ENCODE measurements at regions not wholly inside any gene's neighbourhood (a gene's known extent, or its start where the extent isn't known, plus 50 kb on each side); places are given as distances from the start of the nearest gene placed in this dataset.

- WGBS, result 74% methylated on average over 4 of the region's 4 CpGs
- intact Hi-C loops (cut with DNase I), result no loop called here
- no peaks in the 10 kb centered on the region for H3K4me1 ChIP-seq (ENCODE audit: control insufficient read depth, insufficient read depth, low read length)
- ATAC-seq (no peak), DNase-seq (no peak)
- no peaks in the 10 kb centered on the region for H3K27me3 ChIP-seq (ENCODE audit: control insufficient read depth, insufficient read depth)
- no peaks in the 10 kb centered on the region for H3K9me3 ChIP-seq (ENCODE audit: control insufficient read depth, low read length)
- no peak overlapping the region for H3K4me3 ChIP-seq (ENCODE audit: low read length)
- no peak overlapping the region for H3K27ac ChIP-seq (ENCODE audit: low read length)
These were observed 51.4 kb upstream of the NPVF start for GRCh38 chr7:25279705-25280104.

DNA sequence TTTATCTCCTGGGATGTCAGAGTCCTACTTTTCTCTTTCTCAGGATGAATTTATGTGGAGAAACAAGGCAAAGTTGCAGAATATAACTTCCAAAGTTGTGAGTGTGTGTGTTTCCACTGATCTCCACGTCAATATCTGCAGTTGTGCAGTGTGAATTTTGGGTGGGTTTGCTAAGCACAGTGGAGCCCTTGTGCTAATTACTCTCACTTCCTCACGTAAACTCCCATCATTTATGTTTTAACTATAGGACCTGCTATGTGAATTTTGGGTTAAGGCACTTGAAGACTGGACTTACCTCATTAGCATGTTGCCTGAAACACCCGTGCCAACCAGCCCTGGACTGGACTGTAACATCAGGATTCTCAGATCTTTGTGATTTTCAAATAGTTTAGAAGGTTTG lies 51.9 kb upstream of the NPVF start:
- Histone ChIP-seq H3K9me3 (ENCODE audit: control insufficient read depth, low read length) (no peaks in the 10 kb centered on the region), H3K4me3 (ENCODE audit: low read length) (no peak overlapping the region), H3K4me1 (ENCODE audit: control insufficient read depth, insufficient read depth, low read length) (no peaks in the 10 kb centered on the region), H3K27me3 (ENCODE audit: control insufficient read depth, insufficient read depth) (no peaks in the 10 kb centered on the region), H3K27ac (ENCODE audit: low read length) (no peak overlapping the region)
- intact Hi-C loops (cut with DNase I), result no loop called here
- ATAC-seq, result no peak
- DNase-seq, result no peak
- WGBS, result 82% methylated on average over 3 of the region's 3 CpGs

DNA sequence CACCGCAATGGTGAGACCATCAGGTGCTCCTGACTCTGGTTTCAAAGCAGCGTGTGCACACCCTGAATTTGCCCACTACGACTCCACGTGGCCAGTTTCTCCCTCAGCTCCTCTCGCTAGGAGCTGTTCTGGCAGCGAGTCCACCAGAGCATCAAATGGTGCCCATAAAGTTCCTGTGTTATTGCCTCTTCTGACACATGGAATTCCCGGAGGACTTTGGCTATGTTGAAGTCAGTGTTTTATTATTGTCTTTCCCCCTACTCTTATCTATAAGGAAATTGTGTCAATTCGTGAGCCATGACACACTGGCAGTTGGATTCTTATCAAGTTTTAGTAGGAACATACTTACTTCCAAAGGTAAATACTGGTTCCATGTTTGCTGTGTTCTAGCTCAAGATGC lies 53.9 kb upstream of the NPVF start:
- no peaks in the 10 kb centered on the region for H3K4me1 ChIP-seq (ENCODE audit: control insufficient read depth, insufficient read depth, low read length)
- H3K27ac ChIP-seq (ENCODE audit: low read length), result no peak overlapping the region
- H3K27me3 ChIP-seq (ENCODE audit: control insufficient read depth, insufficient read depth), result no peaks in the 10 kb centered on the region
- no peaks in the 10 kb centered on the region for H3K9me3 ChIP-seq (ENCODE audit: control insufficient read depth, low read length)
- 80% methylated on average over 8 of the region's 8 CpGs for WGBS
- no peak for DNase-seq
- intact Hi-C loops (cut with DNase I), result no loop called here
- no peak overlapping the region for H3K4me3 ChIP-seq (ENCODE audit: low read length)
- ATAC-seq, result no peak

DNA sequence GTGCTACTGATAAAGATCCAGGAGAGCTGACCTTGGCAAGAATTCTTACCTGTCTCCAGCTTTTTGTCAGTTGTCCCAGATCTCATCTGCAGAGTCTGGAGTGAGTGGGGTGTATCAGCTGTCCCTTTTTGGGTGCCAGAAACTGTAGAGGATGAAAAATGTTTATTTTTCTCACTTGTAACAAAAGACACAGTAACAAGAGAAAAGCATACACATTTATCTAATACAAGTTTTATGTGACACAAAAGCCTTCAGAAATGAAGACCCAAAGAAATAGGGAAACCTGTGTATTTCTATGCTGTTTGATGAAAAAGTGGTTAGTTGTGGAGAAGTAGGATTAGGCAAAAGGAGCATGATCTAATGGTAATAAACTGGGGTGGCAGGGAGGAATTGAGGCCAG lies 58.5 kb upstream of the NPVF start:
- DNase-seq, result no peak

GRCh38 chr7:25287291-25287690 lies 59.0 kb upstream of the NPVF start:
- Histone ChIP-seq H3K27ac (ENCODE audit: low read length) (no peak overlapping the region), H3K27me3 (ENCODE audit: control insufficient read depth, insufficient read depth) (no peaks in the 10 kb centered on the region), H3K4me3 (ENCODE audit: low read length) (no peak overlapping the region), H3K9me3 (ENCODE audit: control insufficient read depth, low read length) (no peaks in the 10 kb centered on the region), H3K4me1 (ENCODE audit: control insufficient read depth, insufficient read depth, low read length) (no peaks in the 10 kb centered on the region)
- intact Hi-C loops (cut with DNase I), result no loop called here
- DNase-seq (no peak), ATAC-seq (no peak)
- 93% methylated on average over 6 of the region's 6 CpGs for WGBS

More for the DNA sequence above, 58.5 kb upstream of the NPVF start:
- Histone ChIP-seq H3K9me3 (ENCODE audit: control insufficient read depth, low read length) (no peaks in the 10 kb centered on the region), H3K27ac (ENCODE audit: low read length) (no peak overlapping the region), H3K4me1 (ENCODE audit: control insufficient read depth, insufficient read depth, low read length) (no peaks in the 10 kb centered on the region), H3K27me3 (ENCODE audit: control insufficient read depth, insufficient read depth) (no peaks in the 10 kb centered on the region), H3K4me3 (ENCODE audit: low read length) (no peak overlapping the region)
- intact Hi-C loops (cut with DNase I), result no loop called here
- no peak for ATAC-seq

- no peaks in the 10 kb centered on the region for H3K4me1 ChIP-seq (ENCODE audit: control insufficient read depth, insufficient read depth, low read length)
- peak in 1 of 3 donors; percentile 27 for DNase-seq
- intact Hi-C loops (cut with DNase I), result no loop called here
- H3K4me3 ChIP-seq (ENCODE audit: low read length), result no peak overlapping the region
- ATAC-seq, result peak in 1 of 2 donors; percentile 40
- no peak overlapping the region for H3K27ac ChIP-seq (ENCODE audit: low read length)
- WGBS, result 63% methylated on average over 6 of the region's 6 CpGs
- no peaks in the 10 kb centered on the region for H3K27me3 ChIP-seq (ENCODE audit: control insufficient read depth, insufficient read depth)
- H3K9me3 ChIP-seq (ENCODE audit: control insufficient read depth, low read length), result no peaks in the 10 kb centered on the region
These were observed 60.4 kb upstream of the NPVF start for GRCh38 chr7:25288556-25289307.

GRCh38 chr7:25289518-25289917 lies 61.2 kb upstream of the NPVF start:
- Histone ChIP-seq H3K27ac (ENCODE audit: low read length) (no peak overlapping the region), H3K9me3 (ENCODE audit: control insufficient read depth, low read length) (no peaks in the 10 kb centered on the region), H3K4me1 (ENCODE audit: control insufficient read depth, insufficient read depth, low read length) (no peaks in the 10 kb centered on the region), H3K27me3 (ENCODE audit: control insufficient read depth, insufficient read depth) (no peaks in the 10 kb centered on the region), H3K4me3 (ENCODE audit: low read length) (no peak overlapping the region)
- 40% methylated on average over 1 of the region's 1 CpG for WGBS
- intact Hi-C loops (cut with DNase I), result no loop called here
- ATAC-seq (no peak), DNase-seq (no peak)

- no peaks in the 10 kb centered on the region for H3K27me3 ChIP-seq (ENCODE audit: control insufficient read depth, insufficient read depth)
- H3K27ac ChIP-seq (ENCODE audit: low read length), result no peak overlapping the region
- ATAC-seq (no peak), DNase-seq (no peak)
- intact Hi-C loops (cut with DNase I), result no loop called here
- no peaks in the 10 kb centered on the region for H3K4me1 ChIP-seq (ENCODE audit: control insufficient read depth, insufficient read depth, low read length)
- 71% methylated on average over 3 of the region's 3 CpGs for WGBS
- no peaks in the 10 kb centered on the region for H3K9me3 ChIP-seq (ENCODE audit: control insufficient read depth, low read length)
- H3K4me3 ChIP-seq (ENCODE audit: low read length), result no peak overlapping the region
These were observed 66.3 kb upstream of the NPVF start for GRCh38 chr7:25294624-25295023.

GRCh38 chr7:25295387-25295786 lies 67.1 kb upstream of the NPVF start:
- no peaks in the 10 kb centered on the region for H3K27me3 ChIP-seq (ENCODE audit: control insufficient read depth, insufficient read depth)
- H3K4me3 ChIP-seq (ENCODE audit: low read length), result no peak overlapping the region
- H3K27ac ChIP-seq (ENCODE audit: low read length), result no peak overlapping the region
- ATAC-seq, result no peak
- H3K9me3 ChIP-seq (ENCODE audit: control insufficient read depth, low read length), result no peaks in the 10 kb centered on the region
- no peaks in the 10 kb centered on the region for H3K4me1 ChIP-seq (ENCODE audit: control insufficient read depth, insufficient read depth, low read length)
- no peak for DNase-seq
- 53% methylated on average over 4 of the region's 4 CpGs for WGBS
- intact Hi-C loops (cut with DNase I), result no loop called here

DNA sequence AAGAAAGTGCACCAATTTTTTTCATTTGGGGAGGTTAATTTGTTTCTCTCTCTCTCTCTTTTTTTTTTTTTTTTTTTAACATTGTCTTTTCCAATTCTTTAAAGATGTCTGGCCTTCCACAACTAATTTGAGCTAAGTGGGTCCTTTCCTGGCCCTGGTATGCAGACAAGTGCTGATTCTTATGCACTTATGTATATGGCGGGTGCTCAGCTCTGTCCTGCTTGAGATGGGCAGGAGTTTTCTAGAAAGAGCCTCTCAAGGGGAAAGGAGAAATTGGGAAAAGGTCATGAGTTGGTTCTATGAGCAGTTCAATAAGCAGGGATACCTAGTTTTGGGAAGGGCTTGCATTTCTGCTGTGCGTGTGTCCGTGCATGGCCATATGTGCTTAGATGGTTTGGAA lies 67.8 kb upstream of the NPVF start:
- DNase-seq (no peak), ATAC-seq (no peak)
- Histone ChIP-seq H3K27ac (ENCODE audit: low read length) (no peak overlapping the region), H3K27me3 (ENCODE audit: control insufficient read depth, insufficient read depth) (no peaks in the 10 kb centered on the region), H3K9me3 (ENCODE audit: control insufficient read depth, low read length) (no peaks in the 10 kb centered on the region), H3K4me3 (ENCODE audit: low read length) (no peak overlapping the region), H3K4me1 (ENCODE audit: control insufficient read depth, insufficient read depth, low read length) (no peaks in the 10 kb centered on the region)
- WGBS, result 99% methylated on average over 3 of the region's 3 CpGs
- intact Hi-C loops (cut with DNase I), result no loop called here

DNA sequence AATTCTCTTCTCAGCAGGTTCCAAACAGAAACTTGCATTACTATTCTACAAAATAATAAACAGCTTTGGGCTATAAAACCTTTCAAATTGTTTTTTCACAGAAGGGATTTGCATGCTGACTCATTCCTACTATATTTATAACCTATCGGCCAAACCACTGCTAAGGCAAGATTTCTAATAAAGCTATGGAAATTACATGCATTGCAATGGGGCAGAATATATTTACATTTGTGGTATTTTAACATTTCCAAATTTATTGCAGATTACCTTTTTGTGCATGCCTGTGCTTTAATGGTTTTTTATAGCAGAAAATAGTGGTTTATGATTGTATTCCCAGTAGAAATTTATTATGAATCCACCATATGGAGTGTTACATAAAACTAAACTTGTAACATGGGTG lies 69.0 kb upstream of the NPVF start:
- H3K9me3 ChIP-seq (ENCODE audit: control insufficient read depth, low read length), result no peaks in the 10 kb centered on the region
- DNase-seq (no peak), ATAC-seq (no peak)
- no peak overlapping the region for H3K27ac ChIP-seq (ENCODE audit: low read length)
- WGBS, result 87% methylated on average over 1 of the region's 1 CpG
- no peaks in the 10 kb centered on the region for H3K27me3 ChIP-seq (ENCODE audit: control insufficient read depth, insufficient read depth)
- no peaks in the 10 kb centered on the region for H3K4me1 ChIP-seq (ENCODE audit: control insufficient read depth, insufficient read depth, low read length)
- H3K4me3 ChIP-seq (ENCODE audit: low read length), result no peak overlapping the region
- intact Hi-C loops (cut with DNase I), result no loop called here

Measured in right cardiac atrium (tissue), 5 donors.